Loucy (cell line): ENCODE measurements at regions not wholly inside any gene's neighbourhood (a gene's known extent, or its start where the extent isn't known, plus 50 kb on each side); places are given as distances from the start of the nearest gene placed in this dataset.

Experiments used
- H2AFZ ChIP-seq: fragments of 200-600 bp; sonication (generic); 2 replicates; pipeline ENCODE4 v1.6.0; 2016; ENCODE audit warnings: antibody characterized with exemption, mild to moderate bottlenecking, low read length, moderate library complexity
- H3F3A ChIP-seq: fragments of 200-600 bp; 2 replicates; pipeline ENCODE4 v1.6.0; 2016; ENCODE audit warnings: antibody characterized with exemption, low read depth, mild to moderate bottlenecking
- H3K27me3 ChIP-seq: fragments of 200-600 bp; sonication (generic); 2 replicates; pipeline ENCODE4 v1.6.1; 2014; ENCODE audit warnings: low read length, mild to moderate bottlenecking; ENCODE audit not compliant: insufficient read depth, poor library complexity, severe bottlenecking
- H3K36me3 ChIP-seq: fragments of 200-600 bp; sonication (generic); 2 replicates; pipeline ENCODE4 v1.6.1; 2016; ENCODE audit warnings: low read length; ENCODE audit not compliant: insufficient read depth
- H3K4me1 ChIP-seq: fragments of 200-600 bp; sonication (generic); 2 replicates; pipeline ENCODE4 v1.5.1; 2014; ENCODE audit warnings: low read length, mild to moderate bottlenecking; ENCODE audit not compliant: insufficient read depth, poor library complexity, severe bottlenecking
- H3K4me2 ChIP-seq: fragments of 200-600 bp; sonication (generic); 2 replicates; pipeline ENCODE4 v1.6.0; 2014; ENCODE audit warnings: antibody characterized with exemption, low read length, low read depth, mild to moderate bottlenecking; ENCODE audit not compliant: poor library complexity, severe bottlenecking
- H3K4me3 ChIP-seq: fragments of 200-600 bp; sonication (generic); 2 replicates; pipeline ENCODE4 v1.5.1; 2014; ENCODE audit warnings: low read length, mild to moderate bottlenecking, mixed read lengths; ENCODE audit not compliant: poor library complexity, severe bottlenecking
- H3K79me2 ChIP-seq: fragments of 200-600 bp; sonication (generic); 2 replicates; pipeline ENCODE4 v1.6.1; 2014; ENCODE audit warnings: low read length; ENCODE audit not compliant: insufficient read depth
- H3K9ac ChIP-seq: fragments of 200-600 bp; sonication (generic); 2 replicates; pipeline ENCODE4 v1.6.0; 2014; ENCODE audit warnings: mild to moderate bottlenecking, low read depth, low read length, moderate library complexity; ENCODE audit not compliant: poor library complexity, severe bottlenecking
- H3K9me2 ChIP-seq: fragments of 200-600 bp; sonication (generic); replicated peaks from 2 replicates; pipeline ENCODE4 v1.6.1; 2016; ENCODE audit warnings: low read depth, low read length, mixed read lengths
- H3K9me3 ChIP-seq: fragments of 200-600 bp; sonication (generic); 2 replicates; pipeline ENCODE4 v1.6.1; 2014; ENCODE audit warnings: mild to moderate bottlenecking, antibody characterized with exemption, low read length, low read depth; ENCODE audit not compliant: insufficient read depth
- H4K20me1 ChIP-seq: fragments of 200-600 bp; sonication (generic); 2 replicates; pipeline ENCODE4 v1.6.0; 2014; ENCODE audit warnings: antibody characterized with exemption, low read length, mild to moderate bottlenecking; ENCODE audit not compliant: insufficient read depth, poor library complexity, severe bottlenecking
- EZH2phosphoT487 ChIP-seq: fragments of 200-600 bp; IDR thresholded peaks from 2 replicates; pipeline ENCODE4 v1.6.1; 2018; ENCODE audit warnings: antibody characterized with exemption, mild to moderate bottlenecking, moderate library complexity, borderline replicate concordance
- TF ChIP-seq, protein P1 (sequence below): fragments of 200-600 bp; sonication (generic); conservative IDR thresholded peaks from 2 replicates; pipeline ENCODE4 v1.5.1; 2014; ENCODE audit warnings: mild to moderate bottlenecking, antibody characterized with exemption, low read length

DNA sequence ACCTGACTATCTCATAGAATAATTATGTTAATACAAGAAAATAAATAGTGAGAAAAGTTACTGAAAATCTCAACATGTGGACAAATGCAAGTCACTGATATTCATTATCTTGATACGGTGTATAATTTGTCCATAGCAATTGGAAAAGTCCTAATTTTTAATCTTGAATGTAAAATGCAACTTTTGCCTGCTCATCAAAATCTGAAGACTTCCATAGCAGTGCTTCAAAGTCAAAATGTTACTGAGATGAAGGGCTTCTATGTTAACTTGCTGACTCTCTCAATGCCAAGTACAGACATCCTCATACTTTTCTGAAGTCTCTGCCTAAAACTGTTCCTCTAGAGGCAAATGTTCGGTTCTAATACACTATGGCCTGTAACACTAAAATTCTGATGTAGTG, 1300.1 kb upstream of the EPHA6 start:
- H3K9ac ChIP-seq = no peak overlapping the region
- no peaks in the 10 kb centered on the region for H3K9me3 ChIP-seq
- no peak for TF ChIP-seq EZH2phosphoT487
- TF ChIP-seq, protein P1, sequence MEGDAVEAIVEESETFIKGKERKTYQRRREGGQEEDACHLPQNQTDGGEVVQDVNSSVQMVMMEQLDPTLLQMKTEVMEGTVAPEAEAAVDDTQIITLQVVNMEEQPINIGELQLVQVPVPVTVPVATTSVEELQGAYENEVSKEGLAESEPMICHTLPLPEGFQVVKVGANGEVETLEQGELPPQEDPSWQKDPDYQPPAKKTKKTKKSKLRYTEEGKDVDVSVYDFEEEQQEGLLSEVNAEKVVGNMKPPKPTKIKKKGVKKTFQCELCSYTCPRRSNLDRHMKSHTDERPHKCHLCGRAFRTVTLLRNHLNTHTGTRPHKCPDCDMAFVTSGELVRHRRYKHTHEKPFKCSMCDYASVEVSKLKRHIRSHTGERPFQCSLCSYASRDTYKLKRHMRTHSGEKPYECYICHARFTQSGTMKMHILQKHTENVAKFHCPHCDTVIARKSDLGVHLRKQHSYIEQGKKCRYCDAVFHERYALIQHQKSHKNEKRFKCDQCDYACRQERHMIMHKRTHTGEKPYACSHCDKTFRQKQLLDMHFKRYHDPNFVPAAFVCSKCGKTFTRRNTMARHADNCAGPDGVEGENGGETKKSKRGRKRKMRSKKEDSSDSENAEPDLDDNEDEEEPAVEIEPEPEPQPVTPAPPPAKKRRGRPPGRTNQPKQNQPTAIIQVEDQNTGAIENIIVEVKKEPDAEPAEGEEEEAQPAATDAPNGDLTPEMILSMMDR = no peak
- no peak overlapping the region for H3K4me2 ChIP-seq
- H3K4me3 ChIP-seq = no peak overlapping the region
- H3K79me2 ChIP-seq = no peaks in the 10 kb centered on the region
- no peaks in the 10 kb centered on the region for H3K4me1 ChIP-seq
- H3F3A ChIP-seq = no peaks in the 10 kb centered on the region
- H2AFZ ChIP-seq = no peak overlapping the region
- no peaks in the 10 kb centered on the region for H4K20me1 ChIP-seq
- no peaks in the 10 kb centered on the region for H3K9me2 ChIP-seq
- no peaks in the 10 kb centered on the region for H3K27me3 ChIP-seq
- H3K36me3 ChIP-seq = no peaks in the 10 kb centered on the region

- H3K27me3 ChIP-seq = no peaks in the 10 kb centered on the region
- no peak overlapping the region for H3K9ac ChIP-seq
- no peaks in the 10 kb centered on the region for H3F3A ChIP-seq
Measured at GRCh38 chr3:95521396-95521795, 1293.0 kb upstream of the EPHA6 start.

GRCh38 chr3:95522449-95522848, 1291.9 kb upstream of the EPHA6 start:
- no peaks in the 10 kb centered on the region for H4K20me1 ChIP-seq
- no peak overlapping the region for H2AFZ ChIP-seq
- H3K79me2 ChIP-seq = no peaks in the 10 kb centered on the region
- H3K4me2 ChIP-seq = no peak overlapping the region
- no peaks in the 10 kb centered on the region for H3K9me3 ChIP-seq
- H3K9ac ChIP-seq = no peak overlapping the region
- H3K27me3 ChIP-seq = no peaks in the 10 kb centered on the region
- TF ChIP-seq, protein P1 = no peak
- no peak overlapping the region for H3K4me3 ChIP-seq
- H3F3A ChIP-seq = no peaks in the 10 kb centered on the region
- no peaks in the 10 kb centered on the region for H3K9me2 ChIP-seq
- no peaks in the 10 kb centered on the region for H3K36me3 ChIP-seq
- H3K4me1 ChIP-seq = no peaks in the 10 kb centered on the region

More at GRCh38 chr3:95521396-95521795, 1293.0 kb upstream of the EPHA6 start:
- Histone ChIP-seq H3K4me3 (no peak overlapping the region), H4K20me1 (no peaks in the 10 kb centered on the region), H3K4me1 (no peaks in the 10 kb centered on the region), H3K4me2 (no peak overlapping the region), H2AFZ (no peak overlapping the region), H3K9me3 (no peaks in the 10 kb centered on the region), H3K79me2 (no peaks in the 10 kb centered on the region), H3K36me3 (no peaks in the 10 kb centered on the region), H3K9me2 (no peaks in the 10 kb centered on the region)
- no peak for TF ChIP-seq EZH2phosphoT487
- TF ChIP-seq, protein P1 = no peak
